A673 (cell line): ENCODE measurements at regions not wholly inside any gene's neighbourhood (a gene's known extent, or its start where the extent isn't known, plus 50 kb on each side); places are given as distances from the start of the nearest gene placed in this dataset.

Source experiments
- BruUV-seq: library from RNA; stranded (reverse); fragments of 400-500 nt; replicated peaks from 2 replicates; lab custom pipeline; 2021; lab: Mats Ljungman, UMichigan
- CTCF ChIA-PET: fragments of 300-600 bp; sonication (Branson Sonifier 250); formaldehyde crosslinking; loops from one replicate; lab custom pipeline; 2022; ENCODE audit warnings: antibody characterized with exemption; lab: Charles Lee
- POLR2A ChIA-PET: fragments of 300-600 bp; sonication (Branson Sonifier 250); formaldehyde crosslinking; loops from one replicate; lab custom pipeline; 2022; ENCODE audit warnings: antibody characterized with exemption; ENCODE audit not compliant: low non-redundant PET; lab: Charles Lee
- DNase-seq: peaks from one replicate; pipeline ENCODE4 v3.0.0-alpha.2; 2015; ENCODE audit warnings: low spot score
- H3K27ac ChIP-seq: fragments of 200-600 bp; sonication (generic); 2 replicates; pipeline ENCODE4 v1.5.1; 2016; ENCODE audit warnings: mixed run types, low read depth, mild to moderate bottlenecking, mixed read lengths, antibody characterized with exemption, low read length; ENCODE audit not compliant: poor library complexity, severe bottlenecking
- H3K27me3 ChIP-seq: fragments of 200-600 bp; sonication (generic); replicated peaks from 2 replicates; pipeline ENCODE4 v1.6.1; 2017; ENCODE audit warnings: mixed run types, low read depth, mild to moderate bottlenecking, mixed read lengths, antibody characterized with exemption, low read length; ENCODE audit not compliant: insufficient read depth, poor library complexity
- H3K36me3 ChIP-seq: fragments of 200-600 bp; sonication (generic); 2 replicates; pipeline ENCODE4 v1.6.1; 2016; ENCODE audit warnings: mixed run types, mild to moderate bottlenecking, mixed read lengths, antibody characterized with exemption, low read length; ENCODE audit not compliant: insufficient read depth, poor library complexity, severe bottlenecking
- H3K4me1 ChIP-seq: fragments of 200-600 bp; sonication (generic); 2 replicates; pipeline ENCODE4 v1.6.1; 2017; ENCODE audit warnings: mixed run types, mild to moderate bottlenecking, mixed read lengths, antibody characterized with exemption, low read length; ENCODE audit not compliant: insufficient read depth, poor library complexity, severe bottlenecking
- H3K4me3 ChIP-seq: fragments of 200-600 bp; sonication (generic); 2 replicates; pipeline ENCODE4 v1.5.1; 2016; ENCODE audit warnings: low read depth, mixed run types, mild to moderate bottlenecking, mixed read lengths, low read length; ENCODE audit not compliant: poor library complexity, severe bottlenecking
- H3K9me3 ChIP-seq: fragments of 200-600 bp; sonication (generic); 2 replicates; pipeline ENCODE4 v1.6.1; 2016; ENCODE audit warnings: mixed run types, low read depth, mild to moderate bottlenecking, mixed read lengths, antibody characterized with exemption, low read length; ENCODE audit not compliant: poor library complexity, severe bottlenecking
- CTCF ChIP-seq: fragments of 300-800, 200-600 bp; sonication (generic); conservative IDR thresholded peaks from 2 replicates; pipeline ENCODE4 v1.5.1; 2017; ENCODE audit warnings: low read depth, mild to moderate bottlenecking, antibody characterized with exemption, low read length, moderate library complexity, mixed read lengths
- EZH2 ChIP-seq: fragments of 200-600 bp; sonication (generic); IDR thresholded peaks from 2 replicates; pipeline ENCODE4 v1.6.1; 2017; ENCODE audit warnings: borderline replicate concordance, low read depth, mild to moderate bottlenecking, mixed read lengths, antibody characterized with exemption, low read length; ENCODE audit not compliant: poor library complexity, severe bottlenecking
- intact Hi-C: fragments of 100-400 bp; cut with micrococcal nuclease; formaldehyde crosslinking; loops from one replicate; pipeline ENCODE4 v1.10.0; 2022; ENCODE audit not compliant: unreplicated experiment

GRCh38 chr12:115770643-115771042 is 506.9 kb downstream of the MED13L start:
- no peaks in the 10 kb centered on the region for H3K27me3 ChIP-seq
- no peaks in the 10 kb centered on the region for H3K36me3 ChIP-seq
- intact Hi-C loops, result no loop called here
- BruUV-seq, result no TSS peak
- H3K9me3 ChIP-seq, result no peaks in the 10 kb centered on the region
- no peak overlapping the region for H3K4me3 ChIP-seq
- TF ChIP-seq EZH2, result no peak
- TF ChIP-seq CTCF, result no peak
- ChIA-PET POLR2A (no interaction called here), CTCF (no interaction called here)
- no peak overlapping the region for H3K27ac ChIP-seq
- no peak for DNase-seq
- H3K4me1 ChIP-seq, result no peaks in the 10 kb centered on the region

- POLR2A ChIA-PET, result no interaction called here
- no peak for TF ChIP-seq CTCF
- TF ChIP-seq EZH2, result no peak
- intact Hi-C loops, result no loop called here
- Histone ChIP-seq H3K4me1 (no peaks in the 10 kb centered on the region), H3K27me3 (no peaks in the 10 kb centered on the region), H3K27ac (no peak overlapping the region), H3K9me3 (no peaks in the 10 kb centered on the region), H3K36me3 (no peaks in the 10 kb centered on the region), H3K4me3 (no peak overlapping the region)
- no TSS peak for BruUV-seq
- CTCF ChIA-PET, result no interaction called here
- DNase-seq, result no peak
These were observed 509.6 kb downstream of the MED13L start for GRCh38 chr12:115767916-115768315.

DNA sequence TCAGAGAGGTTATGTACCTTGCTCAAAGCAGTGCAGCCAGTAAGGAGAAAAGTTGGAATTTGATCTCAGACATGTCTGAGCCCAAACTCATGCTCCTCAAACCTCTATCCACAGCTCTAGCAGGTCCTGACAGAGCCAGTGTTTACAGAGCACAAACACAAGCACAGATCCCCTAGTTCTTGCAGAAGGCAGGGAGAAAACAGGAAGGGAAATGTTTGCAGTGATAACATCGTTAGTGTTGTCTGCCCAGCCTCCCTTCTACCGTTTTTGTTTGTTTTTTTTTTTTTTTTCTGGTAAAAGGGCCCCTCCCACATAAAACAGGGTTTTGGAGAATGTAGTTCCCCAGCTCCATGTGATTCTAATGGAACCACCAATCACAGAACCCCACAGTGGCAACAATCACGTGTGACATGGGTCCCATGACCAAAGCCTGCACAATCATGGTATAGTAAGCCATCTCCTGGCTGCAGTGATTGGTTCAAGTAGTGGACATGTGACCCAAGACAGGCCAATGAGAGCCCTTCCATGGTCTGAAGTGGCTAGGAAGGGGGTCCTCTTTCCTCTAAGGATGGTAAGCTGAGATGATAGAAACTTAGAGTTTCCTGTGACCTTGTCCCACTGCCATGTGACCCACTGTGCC is 513.4 kb downstream of the MED13L start:
- Histone ChIP-seq H3K4me1 (no peaks in the 10 kb centered on the region), H3K4me3 (no peak overlapping the region), H3K36me3 (no peaks in the 10 kb centered on the region), H3K27me3 (no peaks in the 10 kb centered on the region), H3K27ac (no peak overlapping the region), H3K9me3 (no peaks in the 10 kb centered on the region)
- TF ChIP-seq CTCF, result no peak
- TF ChIP-seq EZH2, result no peak
- no TSS peak for BruUV-seq
- DNase-seq, result no peak
- intact Hi-C loops, result no loop called here
- ChIA-PET POLR2A (no interaction called here), CTCF (no interaction called here)
